GM12878 (cell line): ENCODE measurements at regions not wholly inside any gene's neighbourhood (a gene's known extent, or its start where the extent isn't known, plus 50 kb on each side); places are given as distances from the start of the nearest gene placed in this dataset.
"Not testable (repeated sequence)": the region's sequence is repeated elsewhere in the genome, so short reads cannot be mapped to it uniquely, and the experiment has no call there.

Experiments used
- ATF2 ChIP-seq: IDR thresholded peaks from 2 replicates; pipeline ENCODE4 v1.6.1; 2012; ENCODE audit warnings: low read length, inconsistent platforms
- CTCF ChIP-seq, 3 experiments: IDR thresholded peaks in 2 of 3; conservative IDR thresholded peaks in 1 of 3; 2 replicates each; pipeline ENCODE4 v1.5.1; 2011; ENCODE audit warnings: low read depth in 3 of 3, low read length in 3 of 3, mild to moderate bottlenecking in 3 of 3, control low read depth in 2 of 3, moderate library complexity in 2 of 3, inconsistent platforms in 1 of 3, mixed read lengths in 1 of 3; ENCODE audit not compliant: control insufficient read depth in 2 of 3, insufficient read depth in 1 of 3; ENCODE audit errors: extremely low read depth in 1 of 3
- FOXK2 ChIP-seq: fragments of 450-650 bp; IDR thresholded peaks from 2 replicates; pipeline ENCODE4 v1.6.1; 2017; ENCODE audit warnings: mild to moderate bottlenecking, moderate library complexity
- MYC ChIP-seq: IDR thresholded peaks from 2 replicates; pipeline ENCODE4 v1.6.1; 2011; ENCODE audit warnings: mild to moderate bottlenecking, low read length, moderate library complexity, inconsistent platforms; ENCODE audit not compliant: insufficient read depth, insufficient replicate concordance, insufficient read length, severe bottlenecking
- POLR2A ChIP-seq: IDR thresholded peaks from 2 replicates; pipeline ENCODE4 v1.6.1; 2011; ENCODE audit warnings: low read depth, mild to moderate bottlenecking, low read length
- POLR2AphosphoS5 ChIP-seq: IDR thresholded peaks from 2 replicates; pipeline ENCODE4 v1.6.1; 2011; ENCODE audit warnings: mild to moderate bottlenecking, low read length, inconsistent platforms
- RCOR1 ChIP-seq: conservative IDR thresholded peaks from 2 replicates; pipeline ENCODE4 v1.6.1; 2012; ENCODE audit warnings: low read depth, low read length, improper control_type of control experiment
- SIN3A ChIP-seq: IDR thresholded peaks from 2 replicates; pipeline ENCODE4 v1.6.1; 2012; ENCODE audit warnings: low read depth, low read length, improper control_type of control experiment
- USF2 ChIP-seq: IDR thresholded peaks from 2 replicates; pipeline ENCODE4 v1.6.1; 2011; ENCODE audit warnings: low read depth, low read length, improper control_type of control experiment, borderline replicate concordance
- ZBTB11 ChIP-seq: fragments of 450-650 bp; formaldehyde crosslinking; IDR thresholded peaks from 2 replicates; pipeline ENCODE4 v1.5.0; 2022; ENCODE audit warnings: mild to moderate bottlenecking, missing genetic modification characterization

- peak in 2 of 3 experiments; percentile 20 to 29; a peak in 2 of 6 replicates for TF ChIP-seq CTCF (IDR thresholded peaks at IDR 0.05 in 2 of 3, conservative IDR thresholded peaks at IDR 0.05 in 1 of 3; ENCODE audit: control insufficient read depth in 2 of 3, extremely low read depth in 1 of 3, insufficient read depth in 1 of 3, low read depth in 3 of 3, low read length in 3 of 3)
- TF ChIP-seq POLR2A; ZBTB11 (CRISPR knock-in tag); SIN3A; MYC; FOXK2; POLR2AphosphoS5; USF2; RCOR1; ATF2: not testable (repeated sequence)
Measured at GRCh38 chr2:94797235-94797634, 74.0 kb upstream of the TEKT4 start.
